GM19351 (cell line): ENCODE measurements at regions not wholly inside any gene's neighbourhood (a gene's known extent, or its start where the extent isn't known, plus 50 kb on each side); places are given as distances from the start of the nearest gene placed in this dataset.
"Not testable (repeated sequence)": the region's sequence is repeated elsewhere in the genome, so short reads cannot be mapped to it uniquely, and the experiment has no call there.

Experiments used
- ATAC-seq: cut with Tn5 transposase; IDR thresholded peaks from one replicate; pipeline ENCODE4 v1.9.1; 2021; ENCODE audit warnings: mild to moderate bottlenecking, moderate library complexity; ENCODE audit not compliant: unreplicated experiment

GRCh38 chr2:139605668-139606067 lies 825.5 kb upstream of the NXPH2 start:
- no peak for ATAC-seq

- ATAC-seq, result no peak
These were observed 820.0 kb upstream of the NXPH2 start for GRCh38 chr2:139600166-139600565.

GRCh38 chr2:139585101-139585500 lies 804.9 kb upstream of the NXPH2 start:
- no peak for ATAC-seq

- ATAC-seq, result no peak
These were observed 794.2 kb upstream of the NXPH2 start for GRCh38 chr2:139574371-139574770.

- no peak for ATAC-seq
These were observed 776.6 kb upstream of the NXPH2 start for GRCh38 chr2:139556789-139557188.

- ATAC-seq, result no peak
These were observed 770.7 kb upstream of the NXPH2 start for GRCh38 chr2:139550873-139551272.

- no peak for ATAC-seq
These were observed 770.2 kb upstream of the NXPH2 start for GRCh38 chr2:139550341-139550740.

- ATAC-seq, result no peak
These were observed 764.1 kb upstream of the NXPH2 start for GRCh38 chr2:139544186-139544851.

GRCh38 chr2:139538332-139539020 lies 758.3 kb upstream of the NXPH2 start:
- ATAC-seq, result not testable (repeated sequence)

- no peak for ATAC-seq
These were observed 748.9 kb upstream of the NXPH2 start for GRCh38 chr2:139529080-139529479.

- ATAC-seq, result no peak
These were observed 746.6 kb upstream of the NXPH2 start for GRCh38 chr2:139526781-139527180.

- no peak for ATAC-seq
These were observed 738.1 kb upstream of the NXPH2 start for GRCh38 chr2:139518321-139518720.

- no peak for ATAC-seq
These were observed 734.8 kb upstream of the NXPH2 start for GRCh38 chr2:139514951-139515350.

- no peak for ATAC-seq
These were observed 715.7 kb upstream of the NXPH2 start for GRCh38 chr2:139495851-139496250.

- no peak for ATAC-seq
These were observed 712.0 kb upstream of the NXPH2 start for GRCh38 chr2:139492131-139492680.

GRCh38 chr2:139480161-139480650 lies 700.0 kb upstream of the NXPH2 start:
- ATAC-seq, result no peak

- ATAC-seq, result no peak
These were observed 698.1 kb upstream of the NXPH2 start for GRCh38 chr2:139478165-139478914.

GRCh38 chr2:139477618-139478017 lies 697.4 kb upstream of the NXPH2 start:
- ATAC-seq, result no peak

- no peak for ATAC-seq
These were observed 689.8 kb upstream of the NXPH2 start for GRCh38 chr2:139469985-139470384.

- no peak for ATAC-seq
These were observed 685.6 kb upstream of the NXPH2 start for GRCh38 chr2:139465789-139466188.

GRCh38 chr2:139457873-139458272 lies 677.7 kb upstream of the NXPH2 start:
- ATAC-seq, result no peak
